Lung microvascular endothelial cell (primary cell): ENCODE measurements at regions not wholly inside any gene's neighbourhood (a gene's known extent, or its start where the extent isn't known, plus 50 kb on each side); places are given as distances from the start of the nearest gene placed in this dataset.

ENCODE experiments used
- DNase-seq, 2 donors: peaks; one replicate each; pipeline versions ENCODE4 v3.0.0 to v3.0.0-alpha.2; 2010; ENCODE audit warnings: low read depth in 2 of 2

GRCh38 chr5:3393920-3394597 lies 201.6 kb upstream of the IRX1 start:
- no peak for DNase-seq

GRCh38 chr5:3393122-3393919 lies 202.3 kb upstream of the IRX1 start:
- DNase-seq = no peak

- DNase-seq = no peak
These were observed 203.2 kb upstream of the IRX1 start for GRCh38 chr5:3392306-3392939.

GRCh38 chr5:3391210-3391609 lies 204.4 kb upstream of the IRX1 start:
- no peak for DNase-seq

GRCh38 chr5:3389471-3390026 lies 206.1 kb upstream of the IRX1 start:
- DNase-seq = no peak

GRCh38 chr5:3386637-3387036 lies 209.0 kb upstream of the IRX1 start:
- no peak for DNase-seq

GRCh38 chr5:3385991-3386519 lies 209.6 kb upstream of the IRX1 start:
- no peak for DNase-seq

GRCh38 chr5:3384531-3384930 lies 211.1 kb upstream of the IRX1 start:
- DNase-seq = no peak

- no peak for DNase-seq
These were observed 212.8 kb upstream of the IRX1 start for GRCh38 chr5:3382782-3383181.

GRCh38 chr5:3382151-3382550 lies 213.5 kb upstream of the IRX1 start:
- DNase-seq = no peak

- no peak for DNase-seq
These were observed 214.3 kb upstream of the IRX1 start for GRCh38 chr5:3381206-3381825.

GRCh38 chr5:3380689-3381088 lies 214.9 kb upstream of the IRX1 start:
- no peak for DNase-seq

GRCh38 chr5:3377831-3378230 lies 217.8 kb upstream of the IRX1 start:
- DNase-seq = no peak

GRCh38 chr5:3377176-3377575 lies 218.5 kb upstream of the IRX1 start:
- DNase-seq = no peak

GRCh38 chr5:3376611-3377010 lies 219.0 kb upstream of the IRX1 start:
- DNase-seq = no peak

GRCh38 chr5:3375586-3376311 lies 219.9 kb upstream of the IRX1 start:
- DNase-seq = no peak

- DNase-seq = no peak
These were observed 222.2 kb upstream of the IRX1 start for GRCh38 chr5:3373391-3373790.

- DNase-seq = no peak
These were observed 223.3 kb upstream of the IRX1 start for GRCh38 chr5:3372289-3372688.

GRCh38 chr5:3365501-3366215 lies 230.0 kb upstream of the IRX1 start:
- no peak for DNase-seq

GRCh38 chr5:3364941-3365340 lies 230.7 kb upstream of the IRX1 start:
- no peak for DNase-seq
